Fibroblast of villous mesenchyme (primary cell): ENCODE measurements at regions not wholly inside any gene's neighbourhood (a gene's known extent, or its start where the extent isn't known, plus 50 kb on each side); places are given as distances from the start of the nearest gene placed in this dataset.

ENCODE experiments used
- DNase-seq: peaks from one replicate; pipeline ENCODE4 v3.0.0-alpha.2; 2010; ENCODE audit warnings: low read depth
- H3K4me3 ChIP-seq: 2 replicates; pipeline ENCODE4 v1.5.1; 2011; ENCODE audit warnings: low read depth, mild to moderate bottlenecking, low read length
- TF ChIP-seq, protein P1 (sequence below): IDR thresholded peaks from 2 replicates; pipeline ENCODE4 v1.5.1; 2012; ENCODE audit warnings: low read depth, mild to moderate bottlenecking, low read length; ENCODE audit not compliant: insufficient read depth

DNA sequence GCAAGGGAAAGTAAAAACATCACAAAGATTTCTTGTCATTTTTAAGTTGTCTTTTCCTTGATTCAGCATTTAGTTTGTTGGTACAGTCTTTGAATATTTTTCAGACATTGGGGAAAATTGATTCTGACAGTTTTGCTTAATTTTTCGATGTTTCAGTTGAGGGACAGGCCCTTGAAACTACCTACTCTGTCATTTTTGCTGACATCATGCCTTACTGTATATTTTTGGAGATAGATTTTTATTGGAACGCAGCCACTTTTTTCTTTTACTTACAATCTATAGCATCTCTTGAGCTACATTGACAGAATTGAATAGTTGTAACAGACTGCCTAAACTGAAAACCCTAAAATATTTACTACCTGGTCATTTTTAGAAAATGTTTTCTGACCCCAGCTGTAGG, 297.1 kb upstream of the KIF2B start:
- H3K4me3 ChIP-seq = no peak overlapping the region
- TF ChIP-seq, protein P1, sequence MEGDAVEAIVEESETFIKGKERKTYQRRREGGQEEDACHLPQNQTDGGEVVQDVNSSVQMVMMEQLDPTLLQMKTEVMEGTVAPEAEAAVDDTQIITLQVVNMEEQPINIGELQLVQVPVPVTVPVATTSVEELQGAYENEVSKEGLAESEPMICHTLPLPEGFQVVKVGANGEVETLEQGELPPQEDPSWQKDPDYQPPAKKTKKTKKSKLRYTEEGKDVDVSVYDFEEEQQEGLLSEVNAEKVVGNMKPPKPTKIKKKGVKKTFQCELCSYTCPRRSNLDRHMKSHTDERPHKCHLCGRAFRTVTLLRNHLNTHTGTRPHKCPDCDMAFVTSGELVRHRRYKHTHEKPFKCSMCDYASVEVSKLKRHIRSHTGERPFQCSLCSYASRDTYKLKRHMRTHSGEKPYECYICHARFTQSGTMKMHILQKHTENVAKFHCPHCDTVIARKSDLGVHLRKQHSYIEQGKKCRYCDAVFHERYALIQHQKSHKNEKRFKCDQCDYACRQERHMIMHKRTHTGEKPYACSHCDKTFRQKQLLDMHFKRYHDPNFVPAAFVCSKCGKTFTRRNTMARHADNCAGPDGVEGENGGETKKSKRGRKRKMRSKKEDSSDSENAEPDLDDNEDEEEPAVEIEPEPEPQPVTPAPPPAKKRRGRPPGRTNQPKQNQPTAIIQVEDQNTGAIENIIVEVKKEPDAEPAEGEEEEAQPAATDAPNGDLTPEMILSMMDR = no peak
- DNase-seq = no peak

DNA sequence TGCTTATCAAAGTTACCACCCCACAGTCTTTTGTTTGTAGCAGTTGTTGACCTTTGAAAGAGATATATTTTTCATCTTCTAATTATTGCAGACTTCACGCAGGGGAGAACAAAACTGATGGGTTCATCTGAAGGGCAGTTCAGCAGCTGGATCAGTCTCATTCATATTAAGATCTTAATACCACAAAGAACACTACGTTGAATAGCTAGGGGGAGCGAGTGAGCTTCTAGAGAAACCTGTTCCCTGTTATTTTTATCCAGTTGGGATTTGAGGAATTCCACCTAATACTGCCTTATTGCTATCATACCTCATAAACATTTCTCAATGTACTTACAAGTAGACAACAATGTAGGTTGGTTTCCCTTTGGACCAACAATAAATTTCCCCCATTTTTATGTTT, 306.1 kb upstream of the KIF2B start:
- TF ChIP-seq, protein P1 = no peak
- H3K4me3 ChIP-seq = no peak overlapping the region
- DNase-seq = no peak

DNA sequence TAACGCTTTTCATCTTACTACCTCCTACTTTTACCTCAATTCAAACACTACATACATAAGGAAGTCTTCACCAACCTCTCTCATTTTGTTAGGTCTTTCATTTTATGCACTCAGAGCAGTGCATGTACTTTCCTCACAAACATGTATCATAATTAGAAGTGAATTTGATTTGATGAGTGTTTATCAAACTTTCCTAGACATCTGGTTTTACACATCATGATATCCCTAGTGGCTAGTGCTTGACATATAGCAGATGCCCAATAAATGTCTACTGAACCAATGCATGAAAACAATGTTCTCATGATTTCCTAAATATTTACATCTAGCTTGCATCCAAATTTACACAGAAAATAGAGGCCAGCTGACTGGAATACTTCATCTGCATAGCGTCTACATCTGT, 323.4 kb upstream of the KIF2B start:
- TF ChIP-seq, protein P1 = no peak
- no peak for DNase-seq
- H3K4me3 ChIP-seq = no peak overlapping the region

DNA sequence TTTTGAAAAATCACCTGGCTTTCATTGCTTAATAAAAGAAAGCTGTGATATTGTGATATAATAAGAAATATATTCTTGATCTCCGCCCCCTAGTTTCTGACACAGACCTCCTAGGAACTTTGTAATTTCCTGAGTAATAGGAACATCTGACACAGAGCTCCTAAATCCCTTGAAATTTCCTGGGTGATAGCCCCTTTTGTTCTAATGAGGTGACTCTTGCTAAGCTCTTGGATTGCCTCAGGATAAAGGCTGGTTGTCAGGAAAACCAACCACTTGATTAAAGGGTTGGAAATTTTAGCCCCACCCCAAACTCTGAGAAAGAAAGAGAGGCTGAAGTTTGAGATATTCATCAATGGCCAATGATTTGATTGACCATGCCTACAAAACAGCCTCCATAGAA, 326.4 kb upstream of the KIF2B start:
- DNase-seq = no peak
- TF ChIP-seq, protein P1 = no peak
- no peak overlapping the region for H3K4me3 ChIP-seq

DNA sequence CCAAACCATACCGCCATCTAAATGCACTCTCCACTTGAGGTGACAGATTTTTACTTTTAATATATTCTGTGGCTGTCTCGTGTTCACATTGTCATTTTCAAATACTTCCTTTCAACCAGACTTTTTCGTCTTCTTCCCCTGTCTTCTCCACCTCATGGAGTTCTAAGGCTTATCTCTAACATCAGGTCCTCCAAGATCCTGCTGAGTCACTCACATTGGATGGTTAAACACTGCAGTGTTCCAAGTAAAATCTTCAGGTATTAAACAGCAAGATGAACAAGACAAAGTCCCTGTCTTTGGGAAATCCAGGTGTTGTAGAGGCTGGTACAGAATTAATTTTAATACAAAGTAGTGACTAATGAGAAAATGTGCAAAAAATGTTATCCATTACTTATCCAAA, 330.2 kb upstream of the KIF2B start:
- no peak overlapping the region for H3K4me3 ChIP-seq
- TF ChIP-seq, protein P1 = no peak
- no peak for DNase-seq

DNA sequence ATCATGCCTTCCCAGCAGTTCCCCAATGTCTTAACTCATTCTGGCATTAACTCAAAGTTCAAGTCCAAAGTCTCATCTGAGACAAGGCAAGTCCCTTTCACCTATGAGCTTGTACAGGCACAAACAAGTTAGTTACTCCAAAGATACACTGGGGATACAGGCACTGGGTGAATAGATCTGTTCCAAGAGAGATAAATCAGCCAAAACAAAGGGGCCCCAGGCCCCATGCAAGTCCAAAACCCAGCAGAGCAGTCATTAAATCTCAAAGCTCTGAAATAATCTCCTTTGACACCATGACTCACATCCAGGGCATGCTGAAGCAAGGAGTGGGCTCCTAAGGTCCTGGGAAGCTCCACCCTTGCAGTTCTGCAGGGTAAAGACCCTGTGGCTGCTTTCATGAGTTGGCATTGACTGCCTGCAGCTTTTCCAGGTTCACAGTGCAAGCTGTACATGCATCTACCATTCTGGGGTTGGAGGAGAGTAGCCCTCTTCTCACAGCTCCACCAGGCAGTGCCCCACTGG, 332.2 kb upstream of the KIF2B start:
- H3K4me3 ChIP-seq = no peak overlapping the region
- TF ChIP-seq, protein P1 = no peak
- DNase-seq = no peak

DNA sequence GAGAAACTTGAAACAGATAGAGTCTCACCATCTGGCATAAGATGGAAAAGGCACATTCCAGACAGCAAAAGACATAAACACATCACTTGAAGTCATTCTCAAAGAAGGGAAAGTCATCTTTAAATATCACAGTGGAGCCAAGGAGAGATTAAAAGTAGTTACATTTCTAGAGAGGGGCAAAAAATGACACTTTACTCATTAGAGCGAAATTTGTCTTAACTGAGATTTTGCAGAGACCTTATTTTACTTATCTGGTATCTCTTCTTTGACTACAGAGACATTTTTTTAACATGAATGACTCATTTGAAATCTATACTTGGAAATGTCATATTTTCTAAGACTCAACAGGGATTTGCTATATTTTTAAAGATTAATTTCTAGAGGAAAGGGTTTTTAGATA, 339.0 kb upstream of the KIF2B start:
- no peak overlapping the region for H3K4me3 ChIP-seq
- DNase-seq = no peak
- TF ChIP-seq, protein P1 = no peak
